Stimulated activated naive B cell treated with anti-CD40 and anti-IgM and Interleukin-4, amounts not matched to agents 10 μg/mL and 1 μg/mL and 100 μg/mL, for 72 hours (primary cell): ENCODE measurements at regions not wholly inside any gene's neighbourhood (a gene's known extent, or its start where the extent isn't known, plus 50 kb on each side); places are given as distances from the start of the nearest gene placed in this dataset.
"Not testable (repeated sequence)": the region's sequence is repeated elsewhere in the genome, so short reads cannot be mapped to it uniquely, and the experiment has no call there.

Experiments
- ATAC-seq, 2 donors: fragments of 150-1000 bp; cut with Tn5 transposase; replicated peaks; 2 replicates each; pipeline ENCODE4 v1.10.0; 2021; ENCODE audit warnings: moderate library complexity in 1 of 2
- DNase-seq: peaks from one replicate; pipeline ENCODE4 v3.0.0; 2021
- H3K27ac Mint-ChIP-seq: one replicate; pipeline ENCODE4 v1.8.0; 2022; ENCODE audit warnings: mild to moderate bottlenecking, mixed read lengths
- H3K27me3 Mint-ChIP-seq, 2 donors: one replicate each; pipeline ENCODE4 v1.8.0; 2022; ENCODE audit warnings: mixed read lengths in 2 of 2
- H3K36me3 Mint-ChIP-seq, 2 donors: one replicate each; pipeline ENCODE4 v1.8.0; 2022; ENCODE audit warnings: mixed read lengths in 2 of 2, mild to moderate bottlenecking in 1 of 2
- H3K4me1 Mint-ChIP-seq, 2 donors: one replicate each; pipeline ENCODE4 v1.8.0; 2022; ENCODE audit warnings: mixed read lengths in 2 of 2, mild to moderate bottlenecking in 1 of 2
- H3K4me3 Mint-ChIP-seq, 2 donors: one replicate each; pipeline ENCODE4 v1.8.0; 2022; ENCODE audit warnings: mild to moderate bottlenecking in 2 of 2, mixed read lengths in 2 of 2, moderate library complexity in 1 of 2
- H3K9me3 Mint-ChIP-seq, 2 donors: one replicate each; pipeline ENCODE4 v1.8.0; 2022; ENCODE audit warnings: mixed read lengths in 2 of 2, mild to moderate bottlenecking in 1 of 2

DNA sequence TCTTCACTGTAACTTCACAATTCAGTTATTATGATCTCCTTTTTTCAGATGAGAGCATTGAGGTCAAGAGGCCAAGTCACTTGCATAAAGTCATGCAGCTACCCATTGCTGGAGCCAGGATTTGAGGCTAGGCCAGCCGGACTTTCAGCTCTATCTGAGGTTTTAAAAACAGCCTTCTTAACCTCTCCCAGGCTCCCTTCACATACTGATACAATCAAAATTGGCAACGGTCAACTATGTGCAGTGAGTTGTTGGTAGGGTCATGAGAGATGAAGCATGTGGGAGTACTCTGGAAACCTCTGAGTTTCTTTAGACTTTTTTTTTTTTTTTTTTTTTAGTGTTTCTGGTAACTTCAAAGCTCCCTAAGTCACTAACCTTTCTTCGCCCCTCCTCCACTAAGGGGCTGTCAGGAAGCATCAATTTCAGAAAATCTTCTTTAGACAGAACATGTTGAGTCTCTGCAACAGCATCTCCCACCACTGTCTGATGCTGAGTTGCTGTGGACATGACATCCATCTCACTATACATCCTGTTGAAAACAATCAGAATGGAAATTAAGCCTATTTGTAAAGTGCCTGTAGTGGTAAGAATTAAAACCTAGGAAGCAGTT is 201.8 kb downstream of the SIPA1L2 start:
- Mint-ChIP-seq H3K4me3 (no peak overlapping the region), H3K36me3 (no peaks in the 10 kb centered on the region), H3K4me1 (no peaks in the 10 kb centered on the region), H3K27ac (no peak overlapping the region), H3K27me3 (no peaks in the 10 kb centered on the region), H3K9me3 (no peaks in the 10 kb centered on the region)
- DNase-seq (no peak), ATAC-seq (no peak)

GRCh38 chr1:232426801-232427200 is 203.1 kb downstream of the SIPA1L2 start:
- no peak overlapping the region for H3K4me3 Mint-ChIP-seq
- no peaks in the 10 kb centered on the region for H3K9me3 Mint-ChIP-seq
- DNase-seq (no peak), ATAC-seq (no peak)
- H3K36me3 Mint-ChIP-seq = no peaks in the 10 kb centered on the region
- no peaks in the 10 kb centered on the region for H3K27me3 Mint-ChIP-seq
- no peaks in the 10 kb centered on the region for H3K4me1 Mint-ChIP-seq
- no peak overlapping the region for H3K27ac Mint-ChIP-seq

GRCh38 chr1:232425421-232425820 is 204.5 kb downstream of the SIPA1L2 start:
- Mint-ChIP-seq H3K4me1 (no peaks in the 10 kb centered on the region), H3K36me3 (no peaks in the 10 kb centered on the region), H3K9me3 (no peaks in the 10 kb centered on the region), H3K27me3 (no peaks in the 10 kb centered on the region), H3K27ac (no peak overlapping the region), H3K4me3 (no peak overlapping the region)
- no peak for ATAC-seq
- no peak for DNase-seq

DNA sequence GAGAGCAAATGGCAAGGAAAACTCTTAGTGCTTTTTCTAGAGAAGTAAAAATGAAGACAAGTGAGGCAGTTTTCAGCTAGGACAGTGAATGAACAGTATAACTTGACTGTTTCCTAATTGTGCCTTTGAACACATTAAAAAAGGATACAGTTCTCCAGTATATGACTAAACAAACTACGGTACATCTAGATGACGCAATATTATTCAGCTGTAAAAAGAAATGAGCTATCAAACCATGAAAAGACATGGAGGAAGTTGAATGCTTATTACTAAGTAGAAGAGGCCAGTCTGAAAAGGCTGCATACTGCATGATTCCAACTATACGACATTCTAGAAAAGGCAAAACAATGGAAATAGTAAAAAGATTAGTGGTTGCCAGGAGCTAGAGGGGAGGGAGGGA is 206.3 kb downstream of the SIPA1L2 start:
- ATAC-seq = no peak
- DNase-seq = no peak
- no peaks in the 10 kb centered on the region for H3K36me3 Mint-ChIP-seq
- no peak overlapping the region for H3K4me3 Mint-ChIP-seq
- H3K4me1 Mint-ChIP-seq = no peaks in the 10 kb centered on the region
- H3K9me3 Mint-ChIP-seq = peaks cover 0 to 1% of the 10 kb centered on the region in 2 donors
- no peaks in the 10 kb centered on the region for H3K27me3 Mint-ChIP-seq
- no peak overlapping the region for H3K27ac Mint-ChIP-seq

- no peak for ATAC-seq
- DNase-seq = no peak
- Mint-ChIP-seq H3K4me3 (no peak overlapping the region), H3K4me1 (no peaks in the 10 kb centered on the region), H3K27ac (no peak overlapping the region), H3K9me3 (peaks cover 0 to 1% of the 10 kb centered on the region in 2 donors), H3K36me3 (no peaks in the 10 kb centered on the region), H3K27me3 (no peaks in the 10 kb centered on the region)
Measured at GRCh38 chr1:232422898-232423297, 207.0 kb downstream of the SIPA1L2 start.

DNA sequence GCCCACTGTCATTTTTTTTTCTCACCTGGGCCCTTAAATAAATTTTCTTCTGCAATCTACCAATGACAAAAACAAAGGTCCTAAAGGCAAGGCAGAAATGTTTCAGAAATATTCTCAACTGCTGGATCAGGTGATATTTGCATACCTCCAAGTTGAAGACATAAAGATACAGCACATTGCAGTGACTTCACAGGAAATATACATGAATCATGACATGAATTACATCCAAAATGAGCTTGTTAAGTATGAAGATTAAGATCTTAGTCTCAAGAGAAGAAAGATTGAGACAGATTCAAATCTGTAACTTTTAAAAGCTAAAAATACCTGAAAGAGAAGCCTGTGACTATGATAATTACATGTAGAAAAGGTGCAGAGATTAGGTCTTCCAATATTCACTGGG is 207.8 kb downstream of the SIPA1L2 start:
- Mint-ChIP-seq H3K4me3 (no peak overlapping the region), H3K36me3 (no peaks in the 10 kb centered on the region), H3K4me1 (no peaks in the 10 kb centered on the region), H3K9me3 (peaks cover 0 to 1% of the 10 kb centered on the region in 2 donors), H3K27me3 (no peaks in the 10 kb centered on the region), H3K27ac (no peak overlapping the region)
- DNase-seq = no peak
- no peak for ATAC-seq

GRCh38 chr1:232421143-232421796 is 208.7 kb downstream of the SIPA1L2 start:
- Mint-ChIP-seq H3K36me3 (no peaks in the 10 kb centered on the region), H3K4me1 (no peaks in the 10 kb centered on the region), H3K4me3 (no peak overlapping the region), H3K9me3 (peaks cover 0 to 1% of the 10 kb centered on the region in 2 donors), H3K27ac (no peak overlapping the region), H3K27me3 (no peaks in the 10 kb centered on the region)
- ATAC-seq = no peak
- no peak for DNase-seq

DNA sequence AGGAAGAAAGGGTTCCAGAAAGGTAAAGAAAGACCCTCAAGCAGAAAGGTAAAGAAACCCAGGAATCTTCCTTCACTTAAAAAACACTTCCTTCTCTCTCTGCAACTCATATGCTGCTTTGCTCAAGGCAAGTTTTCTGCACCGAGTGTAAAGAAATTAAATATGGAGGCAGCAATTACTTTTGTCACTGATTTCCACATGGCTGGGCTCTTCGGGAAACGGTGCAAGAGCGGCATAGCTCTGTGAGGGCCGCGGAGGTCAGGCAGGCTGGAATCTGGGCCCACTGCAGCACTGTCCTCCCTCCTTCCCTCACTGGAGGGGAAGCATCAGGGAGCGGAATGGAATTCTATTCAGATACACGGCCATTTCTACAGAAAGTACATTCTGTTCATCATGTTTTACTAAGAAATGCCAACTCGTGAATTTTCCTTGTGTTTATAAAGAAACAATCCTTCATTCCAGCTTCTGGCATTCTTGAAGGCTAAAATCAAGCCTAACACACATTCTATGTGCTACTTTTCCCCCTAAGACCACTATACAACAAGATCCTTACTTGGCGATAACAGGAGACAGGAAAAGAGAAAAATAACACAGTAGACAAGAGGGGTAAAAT is 212.2 kb downstream of the SIPA1L2 start:
- Mint-ChIP-seq H3K9me3 (peaks cover 0 to 1% of the 10 kb centered on the region in 2 donors), H3K4me1 (no peaks in the 10 kb centered on the region), H3K27me3 (peaks cover 5 to 11% of the 10 kb centered on the region in 2 donors), H3K27ac (no peak overlapping the region), H3K4me3 (no peak overlapping the region), H3K36me3 (no peaks in the 10 kb centered on the region)
- ATAC-seq = no peak
- DNase-seq = no peak

DNA sequence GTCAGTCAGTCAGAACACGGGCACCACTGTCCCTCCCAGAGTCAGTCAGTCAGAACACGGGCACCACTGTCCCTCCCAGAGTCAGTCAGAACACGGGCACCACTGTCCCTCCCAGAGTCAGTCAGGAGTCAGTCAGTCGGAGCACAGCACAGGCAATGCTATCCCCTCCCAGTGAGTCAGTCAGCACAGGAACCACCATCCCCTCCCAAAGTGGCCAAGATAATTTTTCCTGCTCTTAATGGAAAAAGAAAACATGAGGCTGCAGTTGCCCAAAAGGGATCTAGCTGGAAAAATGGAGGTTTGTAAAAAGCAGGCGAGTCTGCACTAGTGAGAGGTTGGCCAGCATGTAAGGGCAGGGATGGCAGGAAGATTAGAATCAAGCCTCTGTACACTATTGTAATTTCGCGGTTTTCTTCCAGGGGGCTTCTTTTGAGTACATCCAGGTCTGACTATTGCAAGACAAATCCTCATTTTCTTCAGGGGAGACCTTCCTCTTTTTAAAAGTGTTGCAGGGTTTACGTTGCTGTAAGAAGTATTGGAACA is 213.8 kb downstream of the SIPA1L2 start:
- no peak overlapping the region for H3K27ac Mint-ChIP-seq
- peaks cover 0 to 1% of the 10 kb centered on the region in 2 donors for H3K9me3 Mint-ChIP-seq
- H3K27me3 Mint-ChIP-seq = peaks cover 5 to 11% of the 10 kb centered on the region in 2 donors
- no peak for ATAC-seq
- H3K36me3 Mint-ChIP-seq = no peaks in the 10 kb centered on the region
- DNase-seq = no peak
- H3K4me1 Mint-ChIP-seq = no peaks in the 10 kb centered on the region
- H3K4me3 Mint-ChIP-seq = no peak overlapping the region

GRCh38 chr1:232415481-232415880 is 214.5 kb downstream of the SIPA1L2 start:
- ATAC-seq, H3K4me3 Mint-ChIP-seq, H3K36me3 Mint-ChIP-seq, H3K27ac Mint-ChIP-seq, H3K4me1 Mint-ChIP-seq, DNase-seq, H3K9me3 Mint-ChIP-seq: not testable (repeated sequence)
- peaks cover 5 to 11% of the 10 kb centered on the region in 2 donors for H3K27me3 Mint-ChIP-seq

DNA sequence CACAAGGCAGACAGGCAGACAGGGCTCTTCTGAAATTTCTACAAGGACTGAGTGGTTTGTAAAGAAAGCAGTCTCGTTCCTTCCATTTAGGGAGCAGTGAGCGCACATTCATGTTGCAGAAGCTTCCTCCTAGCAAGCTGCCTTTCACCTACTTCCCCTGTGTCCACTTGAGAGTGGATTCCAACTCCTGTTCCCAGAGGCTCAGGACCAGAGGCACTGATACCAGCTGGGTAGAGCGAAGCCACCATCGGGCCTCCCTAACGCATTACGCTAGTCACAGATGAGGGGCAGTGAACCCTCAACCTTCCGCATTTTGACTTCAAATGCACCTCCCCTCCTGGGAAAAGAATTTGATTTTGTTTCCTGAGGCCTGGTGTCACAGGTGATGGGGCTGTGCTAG is 215.8 kb downstream of the SIPA1L2 start:
- DNase-seq (no peak), ATAC-seq (no peak)
- H3K4me1 Mint-ChIP-seq = no peaks in the 10 kb centered on the region
- H3K27ac Mint-ChIP-seq = no peak overlapping the region
- H3K4me3 Mint-ChIP-seq = no peak overlapping the region
- H3K27me3 Mint-ChIP-seq = peaks cover 5 to 11% of the 10 kb centered on the region in 2 donors
- no peaks in the 10 kb centered on the region for H3K36me3 Mint-ChIP-seq
- peaks cover 2 to 6% of the 10 kb centered on the region in 2 donors for H3K9me3 Mint-ChIP-seq

- DNase-seq (no peak), ATAC-seq (no peak)
- no peaks in the 10 kb centered on the region for H3K4me1 Mint-ChIP-seq
- no peaks in the 10 kb centered on the region for H3K36me3 Mint-ChIP-seq
- peaks cover 5 to 11% of the 10 kb centered on the region in 2 donors for H3K27me3 Mint-ChIP-seq
- peaks cover 2 to 6% of the 10 kb centered on the region in 2 donors for H3K9me3 Mint-ChIP-seq
- H3K4me3 Mint-ChIP-seq = no peak overlapping the region
- no peak overlapping the region for H3K27ac Mint-ChIP-seq
Measured at GRCh38 chr1:232413674-232414073, 216.3 kb downstream of the SIPA1L2 start.

- Mint-ChIP-seq H3K4me3 (no peak overlapping the region), H3K9me3 (peaks cover 2 to 6% of the 10 kb centered on the region in 2 donors), H3K4me1 (no peaks in the 10 kb centered on the region), H3K27ac (no peak overlapping the region), H3K36me3 (no peaks in the 10 kb centered on the region), H3K27me3 (peaks cover 0 to 7% of the 10 kb centered on the region in 2 donors)
- DNase-seq (no peak), ATAC-seq (no peak)
Measured at GRCh38 chr1:232409584-232409983, 220.3 kb downstream of the SIPA1L2 start.

DNA sequence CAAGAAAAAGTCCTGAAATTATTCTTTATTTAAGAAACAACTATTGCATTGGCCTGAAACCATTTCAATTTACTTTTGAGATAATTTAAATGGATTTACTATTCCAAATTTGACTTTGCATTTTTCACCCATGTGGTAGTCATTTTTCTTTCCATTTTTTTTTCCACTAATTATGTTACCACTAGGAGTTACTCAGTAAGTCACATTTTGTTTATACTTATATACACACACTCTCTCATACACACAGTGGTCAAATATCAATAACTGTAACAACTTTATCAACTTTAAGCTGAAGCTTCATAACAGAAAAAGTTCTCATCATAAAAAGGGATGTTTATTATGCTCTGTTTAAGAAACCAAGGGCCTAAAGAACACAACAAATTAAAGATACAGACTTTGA is 222.8 kb downstream of the SIPA1L2 start:
- DNase-seq (no peak), ATAC-seq (no peak)
- Mint-ChIP-seq H3K27ac (no peak overlapping the region), H3K4me3 (no peak overlapping the region), H3K9me3 (peaks cover 2 to 6% of the 10 kb centered on the region in 2 donors), H3K36me3 (no peaks in the 10 kb centered on the region), H3K27me3 (no peaks in the 10 kb centered on the region), H3K4me1 (no peaks in the 10 kb centered on the region)

DNA sequence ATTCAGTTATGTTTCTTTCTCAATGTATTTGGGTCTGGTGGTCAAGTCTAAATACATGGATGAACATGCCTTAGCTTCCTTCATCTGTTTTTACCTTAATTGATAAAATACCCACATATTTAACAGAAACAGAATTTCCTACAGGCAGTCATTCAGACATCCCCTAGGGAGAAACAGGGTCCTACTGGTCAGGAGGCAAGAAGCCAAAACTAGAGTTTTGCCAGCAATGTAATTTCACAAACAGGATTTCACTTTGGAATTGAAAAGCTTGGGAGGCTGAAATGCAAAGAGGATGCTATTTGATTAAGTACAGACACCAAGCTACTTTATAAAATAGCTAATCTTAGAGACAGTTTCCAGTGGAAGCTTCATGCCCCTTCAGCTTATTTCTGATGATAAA is 224.2 kb downstream of the SIPA1L2 start:
- H3K4me3 Mint-ChIP-seq = no peak overlapping the region
- no peaks in the 10 kb centered on the region for H3K36me3 Mint-ChIP-seq
- H3K27me3 Mint-ChIP-seq = peaks cover 0 to 5% of the 10 kb centered on the region in 2 donors

More for the DNA sequence above, 224.2 kb downstream of the SIPA1L2 start:
- Mint-ChIP-seq H3K27ac (no peak overlapping the region), H3K9me3 (peaks cover 2 to 6% of the 10 kb centered on the region in 2 donors), H3K4me1 (no peaks in the 10 kb centered on the region)
- ATAC-seq (no peak), DNase-seq (no peak)
